T1000 (cell line): ENCODE measurements at regions not wholly inside any gene's neighbourhood (a gene's known extent, or its start where the extent isn't known, plus 50 kb on each side); places are given as distances from the start of the nearest gene placed in this dataset.
"Not testable (repeated sequence)": the region's sequence is repeated elsewhere in the genome, so short reads cannot be mapped to it uniquely, and the experiment has no call there.

ENCODE experiments used
- DNase-seq: peaks from one replicate; lab custom pipeline; 2025; ENCODE audit warnings: mixed read lengths; lab: John Stamatoyannopoulos, UW

DNA sequence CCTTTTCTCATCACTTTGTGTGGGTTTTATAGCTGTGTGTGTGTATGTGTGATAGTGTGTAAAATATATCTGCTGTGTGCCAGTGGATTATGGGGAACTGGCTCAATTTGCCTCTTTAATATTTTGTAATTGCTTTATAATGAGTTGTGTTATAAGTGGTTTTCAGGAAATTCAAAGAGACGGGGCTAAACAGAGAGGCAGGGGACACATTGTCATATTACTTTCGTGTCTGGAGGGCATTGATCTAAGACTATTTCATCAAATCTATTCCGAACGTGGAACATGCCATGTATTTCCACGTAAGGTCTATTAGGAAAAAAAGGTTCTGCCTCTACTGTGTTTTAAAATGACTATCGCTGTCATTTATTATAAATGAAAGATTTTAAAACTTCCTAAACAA lies 793.2 kb upstream of the TMEM132C start:
- no peak for DNase-seq

DNA sequence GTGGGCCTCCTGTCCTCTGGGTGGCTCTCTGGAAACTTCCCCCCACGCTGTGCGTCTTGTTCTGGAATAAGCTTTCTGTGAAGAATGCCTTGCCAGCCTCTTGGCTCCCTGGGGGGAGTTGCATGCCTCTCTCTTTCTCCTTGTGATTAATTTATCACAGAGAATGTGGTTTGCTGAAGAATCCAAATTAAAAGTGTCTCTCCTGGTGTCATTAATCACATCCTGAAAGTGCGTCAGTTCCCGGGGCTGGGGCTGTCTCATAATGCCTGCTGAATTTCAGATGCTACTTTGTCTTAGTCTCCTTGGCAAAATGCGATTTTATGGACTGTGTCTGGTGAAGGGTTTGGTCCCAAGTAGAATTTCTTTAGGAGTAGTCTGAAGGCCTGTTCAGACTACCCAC lies 787.7 kb upstream of the TMEM132C start:
- DNase-seq, result no peak

DNA sequence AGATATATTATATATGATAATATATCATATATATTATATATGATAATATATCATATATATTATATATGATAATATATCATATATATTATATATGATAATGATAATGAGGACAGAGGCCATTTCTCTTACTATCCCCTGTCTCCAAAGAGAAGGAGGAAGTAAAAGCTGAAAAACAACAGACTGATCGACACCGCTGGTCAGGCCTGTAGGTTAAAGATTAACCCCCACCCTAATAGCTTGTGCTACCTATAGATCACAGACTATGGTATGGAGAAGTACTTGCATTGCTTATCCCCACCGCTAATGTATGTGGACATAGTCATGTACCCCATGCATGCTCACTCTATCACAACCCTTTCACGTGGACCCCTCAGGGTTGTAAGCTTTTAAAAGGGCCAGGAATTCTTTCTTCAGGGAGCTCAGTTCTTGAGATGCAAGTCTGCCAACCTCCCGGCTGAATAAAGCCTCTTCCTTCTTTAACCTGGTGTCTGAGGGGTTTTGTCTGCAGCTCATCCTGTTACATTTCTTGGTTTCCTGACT lies 786.1 kb upstream of the TMEM132C start:
- no peak for DNase-seq

DNA sequence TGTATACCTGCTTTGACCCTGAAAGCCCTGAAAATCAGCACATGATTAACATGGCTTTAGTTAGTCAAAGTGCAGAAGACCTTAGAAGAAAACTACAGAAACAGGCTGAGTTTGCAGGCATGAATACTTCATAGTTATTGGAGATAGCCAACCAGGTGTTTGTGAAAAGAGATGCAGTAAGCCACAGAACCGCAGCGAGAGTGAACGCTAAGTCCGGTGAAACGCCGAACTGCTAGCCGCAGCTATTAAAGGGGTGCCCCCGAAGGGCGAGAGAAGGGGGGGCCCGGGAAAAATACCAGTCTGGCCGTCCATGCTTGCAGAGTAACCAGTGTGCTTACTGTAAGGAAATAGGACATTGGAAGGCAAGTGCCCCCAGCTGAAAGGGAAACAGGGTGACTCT lies 784.0 kb upstream of the TMEM132C start:
- DNase-seq, result no peak

DNA sequence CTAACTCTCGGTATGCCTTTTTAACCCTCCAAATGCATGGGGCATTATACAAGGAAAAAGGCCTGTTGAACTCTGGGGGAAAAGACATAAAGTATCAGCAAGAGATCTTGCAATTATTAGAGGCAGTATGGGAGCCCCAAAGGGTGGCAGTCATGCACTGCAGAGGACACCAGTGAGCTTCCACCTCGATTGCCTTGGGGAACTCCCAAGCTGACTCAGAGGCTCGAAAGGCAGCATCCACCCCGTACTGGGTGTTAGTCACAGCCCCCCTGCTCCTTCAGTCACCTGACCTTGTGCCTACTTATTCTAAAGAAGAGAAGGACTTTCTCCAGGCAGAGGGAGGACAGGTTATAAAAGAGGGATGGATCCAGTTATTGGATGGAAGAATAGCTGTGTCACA lies 781.4 kb upstream of the TMEM132C start:
- peak; percentile 78 for DNase-seq

DNA sequence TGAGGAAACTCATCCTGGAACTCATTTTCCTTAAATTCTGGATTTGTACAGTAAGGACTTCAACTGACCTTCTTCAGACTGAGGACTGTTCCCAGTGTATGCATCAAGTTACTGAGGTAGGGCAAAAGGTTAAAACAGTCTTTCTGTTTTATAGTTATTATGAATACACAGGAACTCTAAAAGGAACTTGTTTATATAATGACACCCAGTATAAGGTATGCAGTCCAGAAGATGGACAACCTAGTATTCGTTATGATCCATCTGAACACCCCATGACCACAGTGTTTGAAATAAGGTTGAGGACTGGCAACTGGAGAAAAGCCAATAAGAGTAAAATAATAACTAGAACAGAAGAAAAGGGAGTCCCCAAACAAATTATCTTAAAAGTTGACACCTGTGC lies 779.9 kb upstream of the TMEM132C start:
- no peak for DNase-seq

GRCh38 chr12:127489061-127489460 lies 777.9 kb upstream of the TMEM132C start:
- DNase-seq, result no peak

- no peak for DNase-seq
Observed at GRCh38 chr12:127494961-127495915, 771.7 kb upstream of the TMEM132C start.

DNA sequence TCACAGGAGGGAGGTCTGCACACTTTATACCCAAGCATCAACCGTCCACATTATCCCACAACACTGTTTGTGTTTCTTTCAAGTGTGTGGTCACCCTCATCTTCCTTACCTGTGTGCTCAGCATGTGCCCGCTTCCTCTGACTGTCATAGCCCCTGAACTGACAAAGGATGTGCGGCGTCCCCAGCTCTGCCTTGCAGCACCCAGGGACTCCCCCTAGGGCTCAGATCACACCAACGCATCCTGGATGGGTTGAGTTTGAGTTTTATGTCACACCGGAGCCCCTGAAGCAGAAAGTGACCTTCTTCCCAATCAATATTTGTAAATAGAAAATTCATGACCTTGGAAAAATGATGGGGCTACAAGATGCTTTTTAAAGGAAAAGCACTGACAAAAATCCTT lies 770.7 kb upstream of the TMEM132C start:
- no peak for DNase-seq

DNA sequence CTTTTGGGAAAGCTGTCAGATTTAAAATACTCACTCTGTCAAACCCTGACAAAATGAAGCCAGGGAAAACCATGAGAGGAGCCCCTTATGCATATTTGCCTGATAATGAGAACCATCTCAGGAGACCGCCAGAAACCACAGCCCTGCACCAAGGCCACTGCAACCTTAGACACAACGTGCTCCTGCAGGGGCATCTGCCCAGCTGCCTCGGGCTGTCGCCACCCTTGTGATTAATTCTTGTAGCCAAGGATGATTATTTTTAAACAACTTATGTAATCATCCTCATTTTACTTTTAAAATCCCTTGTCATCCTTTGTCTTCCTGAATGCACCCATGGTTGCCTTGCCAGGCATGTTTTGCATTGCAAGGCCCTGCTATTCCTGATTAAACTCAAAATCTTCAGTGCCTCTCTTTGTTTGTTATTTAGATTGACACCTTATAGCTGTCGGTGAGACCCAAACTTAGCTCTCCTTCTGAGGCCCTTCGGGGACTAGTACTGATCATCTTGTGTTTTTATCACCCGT lies 766.4 kb upstream of the TMEM132C start:
- no peak for DNase-seq

- DNase-seq, result no peak
Observed at GRCh38 chr12:127501916-127502315, 765.1 kb upstream of the TMEM132C start.

DNA sequence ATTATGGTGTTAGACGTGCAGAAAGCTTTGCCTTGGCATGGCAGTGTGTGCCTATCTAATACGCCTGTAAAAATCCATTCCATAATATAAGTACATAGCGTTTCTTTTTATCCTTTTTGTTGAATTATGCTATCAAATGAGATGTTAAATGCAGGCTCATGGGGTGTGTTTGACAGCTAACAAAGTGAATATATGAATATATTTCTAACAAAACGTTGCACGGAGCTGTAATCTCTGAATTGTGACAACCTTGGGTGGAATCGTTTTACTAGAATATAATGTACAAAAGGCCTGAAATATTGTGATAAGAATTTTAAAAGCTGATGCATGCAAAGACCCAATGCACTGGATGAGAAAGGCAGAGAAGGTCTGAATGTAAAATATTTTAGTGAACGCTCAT lies 763.7 kb upstream of the TMEM132C start:
- DNase-seq, result no peak

- not testable (repeated sequence) for DNase-seq
Observed at GRCh38 chr12:127503996-127504395, 763.0 kb upstream of the TMEM132C start.

- DNase-seq, result no peak
Observed at GRCh38 chr12:127504874-127505273, 762.1 kb upstream of the TMEM132C start.

DNA sequence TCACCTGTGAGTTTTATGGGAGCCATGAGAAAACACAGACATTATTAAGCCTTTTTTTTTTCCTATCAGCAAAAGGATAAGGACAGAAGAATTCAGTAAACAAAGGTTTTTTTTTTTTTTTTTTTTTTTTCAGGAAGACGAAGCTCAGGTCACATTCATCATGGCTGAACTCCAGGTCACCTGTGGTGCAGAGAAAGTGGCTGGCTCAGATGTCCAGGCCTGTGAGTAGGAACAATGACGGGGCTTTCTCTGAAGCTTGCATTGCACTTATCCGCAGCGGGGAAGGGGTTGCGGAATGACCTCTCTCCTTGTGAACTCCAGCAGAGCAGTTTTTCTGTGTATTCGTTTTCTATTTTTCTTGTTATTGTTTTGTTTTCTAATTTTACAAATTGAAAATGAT lies 759.6 kb upstream of the TMEM132C start:
- no peak for DNase-seq

DNA sequence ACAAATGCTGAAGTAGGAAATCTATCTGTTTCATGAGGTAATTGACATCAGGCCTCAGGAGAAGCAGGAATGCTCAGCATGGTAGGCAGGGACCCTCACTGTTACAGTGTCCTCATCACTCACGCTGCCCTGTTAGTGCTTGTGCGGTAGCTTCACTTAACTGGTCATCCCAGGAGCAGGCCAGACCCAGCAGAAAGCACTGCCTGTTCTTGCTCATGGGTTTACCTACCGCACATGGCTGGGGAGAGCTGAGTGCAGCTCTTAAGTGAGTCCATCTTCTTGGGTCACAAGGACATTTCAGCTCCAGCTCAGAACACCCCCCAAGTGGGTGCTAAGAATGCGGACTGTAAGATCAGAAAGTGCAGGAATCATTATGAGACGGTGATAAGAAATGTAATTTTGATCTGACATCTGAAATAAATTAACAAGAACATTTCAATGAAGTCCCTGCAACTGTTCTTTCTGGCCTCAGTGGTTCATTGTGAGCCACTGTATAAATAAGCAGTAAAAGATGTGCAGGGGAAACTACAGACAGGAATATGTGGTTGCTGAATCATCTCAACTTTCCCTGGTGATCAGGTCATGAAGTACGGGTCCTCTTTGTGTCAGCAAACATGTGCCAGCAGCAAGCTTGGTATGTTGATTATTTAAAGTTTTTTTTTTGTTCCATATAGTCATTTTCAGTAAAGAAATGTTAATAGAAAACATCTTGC lies 757.7 kb upstream of the TMEM132C start:
- DNase-seq, result no peak

DNA sequence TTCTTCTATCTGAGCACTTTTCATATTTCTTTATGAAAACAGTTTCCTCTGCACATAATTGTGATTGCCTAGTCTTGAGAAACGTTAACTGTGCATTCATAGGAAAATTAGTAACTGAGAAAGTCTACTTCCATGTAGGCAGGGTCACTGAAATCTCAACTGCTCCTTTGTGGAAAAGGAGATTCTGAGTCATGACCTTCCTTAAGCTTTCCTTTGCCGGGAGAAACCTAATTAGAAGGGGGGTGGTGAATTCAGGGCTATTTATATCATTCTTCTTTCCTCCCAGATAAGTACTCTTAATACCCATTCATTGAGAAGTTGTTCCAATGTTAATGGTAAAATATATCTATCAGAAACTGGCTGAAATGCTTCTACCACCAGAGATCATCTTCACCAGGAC lies 751.0 kb upstream of the TMEM132C start:
- no peak for DNase-seq

DNA sequence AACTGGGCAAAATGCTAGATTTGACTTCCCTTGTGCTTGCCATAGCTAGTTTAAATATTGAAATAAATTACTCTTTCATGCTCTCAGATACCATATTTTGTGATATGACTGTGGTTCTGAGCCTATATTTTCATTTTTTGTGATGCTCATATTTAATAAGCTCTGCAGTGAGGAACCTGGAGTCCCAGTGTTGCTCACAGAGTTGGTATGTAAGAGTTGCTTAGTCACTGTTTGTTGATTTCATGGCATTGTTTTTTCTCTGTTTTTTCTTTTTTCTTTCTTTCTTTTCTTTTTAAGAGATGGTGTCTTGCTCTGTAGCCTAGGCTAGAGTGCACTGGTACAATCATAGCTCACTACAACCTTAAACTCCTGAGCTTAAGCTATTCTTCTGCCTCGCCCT lies 750.5 kb upstream of the TMEM132C start:
- DNase-seq, result no peak

DNA sequence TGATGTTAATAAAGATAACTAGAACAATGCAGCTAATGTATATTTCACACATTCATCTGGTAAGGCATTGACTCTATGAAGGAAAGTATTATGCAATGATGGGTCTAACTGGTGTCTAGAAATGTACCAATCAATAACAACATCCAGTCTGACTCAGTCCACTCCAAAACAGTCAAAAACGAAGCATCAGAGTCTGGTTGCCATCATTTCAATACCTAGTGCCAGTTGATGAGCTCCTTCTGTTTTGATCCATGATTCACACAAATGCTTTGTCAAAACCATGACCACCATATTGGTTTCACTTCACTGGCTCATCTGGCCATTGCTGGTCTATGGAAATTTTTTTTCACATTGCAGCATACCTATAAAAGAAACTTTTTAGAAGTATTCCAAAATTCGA lies 747.2 kb upstream of the TMEM132C start:
- no peak for DNase-seq

DNA sequence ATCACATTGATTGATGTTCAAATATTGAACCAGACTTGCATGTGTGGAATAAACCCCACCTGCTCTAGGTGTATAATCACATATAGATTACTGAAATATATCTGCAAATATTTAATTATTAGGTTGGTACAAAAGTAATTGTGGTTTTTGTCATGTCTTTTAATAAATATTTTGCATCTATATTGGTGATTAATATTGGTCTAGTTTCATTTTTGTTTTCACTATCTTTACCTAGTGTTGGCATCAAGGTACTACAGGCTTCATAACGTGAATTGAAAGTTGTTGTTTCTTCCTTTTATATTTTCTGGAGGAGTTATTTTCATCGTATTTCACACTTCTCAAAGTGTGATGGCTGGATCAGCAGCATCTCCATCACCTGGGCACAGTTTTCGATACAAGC lies 740.0 kb upstream of the TMEM132C start:
- DNase-seq, result no peak

DNA sequence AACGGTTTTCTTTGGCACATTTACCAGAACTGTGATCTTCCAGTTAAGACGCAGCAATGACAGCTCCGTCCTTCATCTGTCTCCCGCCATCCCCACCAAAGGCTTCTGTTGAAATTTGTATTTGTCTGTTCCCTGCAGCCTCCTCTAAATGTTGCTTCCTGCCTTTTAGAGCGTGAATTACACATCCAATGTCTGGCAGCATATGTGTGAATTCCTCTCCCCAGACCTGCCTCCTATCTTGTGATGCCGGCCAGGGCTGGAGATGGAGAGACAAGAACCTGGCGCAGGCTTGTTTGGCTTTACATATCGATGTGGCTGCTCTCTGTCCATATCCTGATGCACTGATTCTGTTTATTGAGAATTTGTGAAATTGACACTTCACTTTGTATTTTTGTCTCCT lies 738.4 kb upstream of the TMEM132C start:
- DNase-seq, result no peak

DNA sequence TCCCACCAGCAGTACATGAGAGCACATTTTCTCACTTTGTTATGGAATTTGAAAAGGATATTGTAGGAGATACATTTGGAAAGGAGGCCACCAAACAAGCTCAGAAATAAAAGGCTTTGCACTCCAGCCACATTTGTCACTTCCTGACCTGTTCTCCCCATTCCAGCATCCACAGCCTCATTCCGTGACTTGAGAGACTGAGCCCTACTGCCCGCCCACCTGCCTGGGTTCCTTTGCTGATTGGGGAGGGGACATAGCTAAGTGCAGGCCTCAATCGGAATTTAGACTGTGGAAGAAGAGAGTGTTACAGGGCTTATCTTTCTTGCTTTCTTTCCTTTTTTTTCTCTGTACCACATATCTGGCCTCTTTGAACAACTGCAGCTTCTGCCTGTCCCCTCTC lies 735.4 kb upstream of the TMEM132C start:
- no peak for DNase-seq

- no peak for DNase-seq
Observed at GRCh38 chr12:127533353-127533752, 733.6 kb upstream of the TMEM132C start.
